AG09319 (cell line): ENCODE measurements at regions not wholly inside any gene's neighbourhood (a gene's known extent, or its start where the extent isn't known, plus 50 kb on each side); places are given as distances from the start of the nearest gene placed in this dataset.

Experiments used
- DNase-seq: peaks from one replicate; pipeline ENCODE4 v3.0.0-alpha.2; 2010; ENCODE audit warnings: low read depth; ENCODE audit errors: extremely low read depth
- CTCF ChIP-seq: IDR thresholded peaks from 2 replicates; pipeline ENCODE4 v1.5.1; 2011; ENCODE audit warnings: low read depth, mild to moderate bottlenecking, inconsistent platforms, low read length, moderate library complexity

GRCh38 chr3:190722181-190722905 is 140.2 kb downstream of the GMNC start:
- no peak for TF ChIP-seq CTCF
- no peak for DNase-seq

GRCh38 chr3:190721330-190721729 is 141.2 kb downstream of the GMNC start:
- no peak for DNase-seq
- TF ChIP-seq CTCF, result no peak

GRCh38 chr3:190718671-190719070 is 143.8 kb downstream of the GMNC start:
- peak; percentile 18 for DNase-seq
- TF ChIP-seq CTCF, result no peak

- no peak for DNase-seq
- no peak for TF ChIP-seq CTCF
Measured at GRCh38 chr3:190718097-190718496, 144.4 kb downstream of the GMNC start.

GRCh38 chr3:190716961-190717360 is 145.5 kb downstream of the GMNC start:
- no peak for TF ChIP-seq CTCF
- DNase-seq, result no peak

GRCh38 chr3:190716211-190716610 is 146.3 kb downstream of the GMNC start:
- no peak for TF ChIP-seq CTCF
- no peak for DNase-seq

GRCh38 chr3:190710723-190711122 is 151.8 kb downstream of the GMNC start:
- TF ChIP-seq CTCF, result no peak
- DNase-seq, result no peak
